Testis (tissue), 2 donors: ENCODE measurements at regions not wholly inside any gene's neighbourhood (a gene's known extent, or its start where the extent isn't known, plus 50 kb on each side); places are given as distances from the start of the nearest gene placed in this dataset.
A peak's percentile ranks its signal among the peaks of the same experiment; 100 is the strongest.

Source experiments
- DNase-seq: peaks from one replicate; pipeline ENCODE4 v3.0.0-alpha.2; 2019
- H3K27ac ChIP-seq, 2 donors: fragments of 200-600 bp; sonication (generic); one replicate each; pipeline ENCODE4 v1.5.1; 2019
- H3K27me3 ChIP-seq: fragments of 200-600 bp; sonication (generic); one replicate; pipeline ENCODE4 v1.5.1; 2019
- H3K36me3 ChIP-seq: fragments of 200-600 bp; sonication (generic); one replicate; pipeline ENCODE4 v1.5.1; 2017; ENCODE audit warnings: low read depth; ENCODE audit errors: missing control alignments
- H3K4me1 ChIP-seq: fragments of 200-600 bp; sonication (generic); one replicate; pipeline ENCODE4 v1.5.1; 2019
- H3K4me3 ChIP-seq, 2 donors: fragments of 200-600 bp; sonication (generic); one replicate each; pipeline ENCODE4 v1.5.1; 2017 to 2019
- H3K9me3 ChIP-seq: fragments of 200-600 bp; sonication (generic); one replicate; pipeline ENCODE4 v1.5.1; 2017
- CTCF ChIP-seq, 3 experiments: fragments of 450-650 bp in 2 of 3; fragments of 200-600 bp in 1 of 3; sonication (generic) in 1 of 3; IDR thresholded peaks; one replicate each; pipeline ENCODE4 v1.5.1; 2016 to 2019; ENCODE audit warnings: antibody characterized with exemption in 3 of 3, mild to moderate bottlenecking in 2 of 3, moderate library complexity in 1 of 3
- POLR2A ChIP-seq: fragments of 450-650 bp; IDR thresholded peaks from one replicate; pipeline ENCODE4 v1.6.1; 2017; ENCODE audit warnings: antibody characterized with exemption, mild to moderate bottlenecking, moderate library complexity
- WGBS, 2 donors: methylation state at CpG; one replicate each; pipeline ENCODE4 v1.1.5; 2018; 5-methylcytosine and 5-hydroxymethylcytosine counted together
- intact Hi-C: fragments of 100-400 bp; cut with DNase I; formaldehyde crosslinking; loops from one replicate; pipeline ENCODE4 v1.15.1; 2023; ENCODE audit warnings: low total_unique reads

- Histone ChIP-seq H3K4me1 (no peaks in the 10 kb centered on the region), H3K27ac (no peak overlapping the region), H3K4me3 (no peak overlapping the region), H3K36me3 (no peaks in the 10 kb centered on the region), H3K9me3 (no peaks in the 10 kb centered on the region), H3K27me3 (no peaks in the 10 kb centered on the region)
- peak; percentile 25 for DNase-seq
- intact Hi-C loops = loop anchor here (5.0 kb wide), 1 partner anchor 417 kb away; no protein-coding TSS in a partner anchor
- WGBS, 2 donors = 65 to 77% methylated on average over 2 of the region's 2 CpGs
- no peak for TF ChIP-seq POLR2A
- no peak for TF ChIP-seq CTCF (IDR thresholded peaks at IDR 0.05)
These were observed 604.8 kb upstream of the BRINP1 start for GRCh38 chr9:119974026-119974425.

- intact Hi-C loops = no loop called here
- Histone ChIP-seq H3K36me3 (no peaks in the 10 kb centered on the region), H3K27me3 (no peaks in the 10 kb centered on the region), H3K9me3 (no peaks in the 10 kb centered on the region), H3K4me1 (peaks cover 4% of the 10 kb centered on the region), H3K4me3 (no peak overlapping the region), H3K27ac (no peak overlapping the region)
- DNase-seq = peak; percentile 92
- WGBS, 2 donors = 20 to 29% methylated on average over 16 to 17 of the region's 17 CpGs
- TF ChIP-seq CTCF (IDR thresholded peaks at IDR 0.05) = peak; percentile 67 to 89 (median 70)
- TF ChIP-seq POLR2A = no peak
These were observed 599.8 kb upstream of the BRINP1 start for GRCh38 chr9:119968836-119969707.

GRCh38 chr9:119967867-119968535 is 598.8 kb upstream of the BRINP1 start:
- Histone ChIP-seq H3K27me3 (no peaks in the 10 kb centered on the region), H3K9me3 (no peaks in the 10 kb centered on the region), H3K4me1 (peaks cover 4% of the 10 kb centered on the region), H3K36me3 (no peaks in the 10 kb centered on the region), H3K27ac (no peak overlapping the region), H3K4me3 (no peak overlapping the region)
- no peak for DNase-seq
- no peak for TF ChIP-seq CTCF (IDR thresholded peaks at IDR 0.05)
- TF ChIP-seq POLR2A = no peak
- intact Hi-C loops = no loop called here
- 87 to 94% methylated on average over 6 of the region's 6 CpGs for WGBS, 2 donors

GRCh38 chr9:119963798-119964372 is 594.6 kb upstream of the BRINP1 start:
- Histone ChIP-seq H3K4me1 (peaks cover 4% of the 10 kb centered on the region), H3K27ac (no peak overlapping the region), H3K4me3 (no peak overlapping the region), H3K9me3 (no peaks in the 10 kb centered on the region), H3K36me3 (no peaks in the 10 kb centered on the region), H3K27me3 (no peaks in the 10 kb centered on the region)
- DNase-seq = no peak
- TF ChIP-seq CTCF (IDR thresholded peaks at IDR 0.05) = no peak
- TF ChIP-seq POLR2A = no peak
- intact Hi-C loops = no loop called here
- WGBS, 2 donors = 36 to 37% methylated on average over 3 to 5 of the region's 5 CpGs
